GM12878 (cell line): ENCODE measurements at regions not wholly inside any gene's neighbourhood (a gene's known extent, or its start where the extent isn't known, plus 50 kb on each side); places are given as distances from the start of the nearest gene placed in this dataset.

Source experiments
- BHLHE40 ChIP-seq, 2 experiments: fragments of 450-650 bp in 1 of 2; IDR thresholded peaks; 2 replicates each; pipeline ENCODE4 v1.6.1; 2011 to 2017; ENCODE audit warnings: low read depth in 2 of 2, borderline replicate concordance in 1 of 2, improper control_type of control experiment in 1 of 2, low read length in 1 of 2, mild to moderate bottlenecking in 1 of 2
- CTCF ChIP-seq, 3 experiments: IDR thresholded peaks in 2 of 3; conservative IDR thresholded peaks in 1 of 3; 2 replicates each; pipeline ENCODE4 v1.5.1; 2011; ENCODE audit warnings: low read depth in 3 of 3, low read length in 3 of 3, mild to moderate bottlenecking in 3 of 3, control low read depth in 2 of 3, moderate library complexity in 2 of 3, inconsistent platforms in 1 of 3, mixed read lengths in 1 of 3; ENCODE audit not compliant: control insufficient read depth in 2 of 3, insufficient read depth in 1 of 3; ENCODE audit errors: extremely low read depth in 1 of 3
- ELK1 ChIP-seq: IDR thresholded peaks from 2 replicates; pipeline ENCODE4 v1.6.1; 2012; ENCODE audit warnings: low read depth, low read length, improper control_type of control experiment
- HDGF ChIP-seq: fragments of 450-650 bp; IDR thresholded peaks from 2 replicates; pipeline ENCODE4 v1.6.1; 2016; ENCODE audit warnings: antibody characterized with exemption
- MTA2 ChIP-seq: fragments of 450-650 bp; IDR thresholded peaks from 2 replicates; pipeline ENCODE4 v1.6.1; 2016; ENCODE audit warnings: low read depth, mild to moderate bottlenecking, moderate library complexity
- PBX3 ChIP-seq: IDR thresholded peaks from 2 replicates; pipeline ENCODE4 v1.6.1; 2011; ENCODE audit warnings: mild to moderate bottlenecking, low read depth, low read length, moderate library complexity; ENCODE audit not compliant: insufficient replicate concordance
- RAD21 ChIP-seq: IDR thresholded peaks from 2 replicates; pipeline ENCODE4 v1.6.1; 2011; ENCODE audit warnings: mild to moderate bottlenecking, low read depth, low read length, moderate library complexity; ENCODE audit not compliant: insufficient read depth
- SMAD1 ChIP-seq: fragments of 450-650 bp; IDR thresholded peaks from 2 replicates; pipeline ENCODE4 v1.6.1; 2018; ENCODE audit warnings: mild to moderate bottlenecking, low read depth; ENCODE audit not compliant: partially characterized antibody
- SP1 ChIP-seq: IDR thresholded peaks from one replicate; pipeline ENCODE4 v1.6.1; 2011; ENCODE audit warnings: low read depth, low read length
- SREBF2 ChIP-seq: IDR thresholded peaks from 2 replicates; pipeline ENCODE4 v1.6.1; 2012; ENCODE audit warnings: mild to moderate bottlenecking, low read length
- TARDBP ChIP-seq: IDR thresholded peaks from 2 replicates; pipeline ENCODE4 v1.6.1; 2016; ENCODE audit warnings: borderline replicate concordance
- TF ChIP-seq, protein P1 (sequence below): IDR thresholded peaks from 2 replicates; pipeline ENCODE4 v1.6.1; 2012; ENCODE audit warnings: mild to moderate bottlenecking, low read depth, low read length

GRCh38 chr14:50011242-50011641, 105.1 kb downstream of the VCPKMT start:
- no peak for TF ChIP-seq BHLHE40 (IDR thresholded peaks at IDR 0.05; ENCODE audit: borderline replicate concordance in 1 of 2, low read depth in 2 of 2, low read length in 1 of 2)
- no peak for TF ChIP-seq CTCF (IDR thresholded peaks at IDR 0.05 in 2 of 3, conservative IDR thresholded peaks at IDR 0.05 in 1 of 3; ENCODE audit: control insufficient read depth in 2 of 3, extremely low read depth in 1 of 3, insufficient read depth in 1 of 3, low read depth in 3 of 3, low read length in 3 of 3)
- no peak for TF ChIP-seq TARDBP
- no peak for TF ChIP-seq HDGF
- TF ChIP-seq SP1: no peak
- TF ChIP-seq RAD21: no peak
- TF ChIP-seq SREBF2: no peak
- TF ChIP-seq MTA2: no peak
- no peak for TF ChIP-seq ELK1
- TF ChIP-seq PBX3: no peak
- TF ChIP-seq, protein P1, sequence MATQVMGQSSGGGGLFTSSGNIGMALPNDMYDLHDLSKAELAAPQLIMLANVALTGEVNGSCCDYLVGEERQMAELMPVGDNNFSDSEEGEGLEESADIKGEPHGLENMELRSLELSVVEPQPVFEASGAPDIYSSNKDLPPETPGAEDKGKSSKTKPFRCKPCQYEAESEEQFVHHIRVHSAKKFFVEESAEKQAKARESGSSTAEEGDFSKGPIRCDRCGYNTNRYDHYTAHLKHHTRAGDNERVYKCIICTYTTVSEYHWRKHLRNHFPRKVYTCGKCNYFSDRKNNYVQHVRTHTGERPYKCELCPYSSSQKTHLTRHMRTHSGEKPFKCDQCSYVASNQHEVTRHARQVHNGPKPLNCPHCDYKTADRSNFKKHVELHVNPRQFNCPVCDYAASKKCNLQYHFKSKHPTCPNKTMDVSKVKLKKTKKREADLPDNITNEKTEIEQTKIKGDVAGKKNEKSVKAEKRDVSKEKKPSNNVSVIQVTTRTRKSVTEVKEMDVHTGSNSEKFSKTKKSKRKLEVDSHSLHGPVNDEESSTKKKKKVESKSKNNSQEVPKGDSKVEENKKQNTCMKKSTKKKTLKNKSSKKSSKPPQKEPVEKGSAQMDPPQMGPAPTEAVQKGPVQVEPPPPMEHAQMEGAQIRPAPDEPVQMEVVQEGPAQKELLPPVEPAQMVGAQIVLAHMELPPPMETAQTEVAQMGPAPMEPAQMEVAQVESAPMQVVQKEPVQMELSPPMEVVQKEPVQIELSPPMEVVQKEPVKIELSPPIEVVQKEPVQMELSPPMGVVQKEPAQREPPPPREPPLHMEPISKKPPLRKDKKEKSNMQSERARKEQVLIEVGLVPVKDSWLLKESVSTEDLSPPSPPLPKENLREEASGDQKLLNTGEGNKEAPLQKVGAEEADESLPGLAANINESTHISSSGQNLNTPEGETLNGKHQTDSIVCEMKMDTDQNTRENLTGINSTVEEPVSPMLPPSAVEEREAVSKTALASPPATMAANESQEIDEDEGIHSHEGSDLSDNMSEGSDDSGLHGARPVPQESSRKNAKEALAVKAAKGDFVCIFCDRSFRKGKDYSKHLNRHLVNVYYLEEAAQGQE: no peak
- no peak for TF ChIP-seq SMAD1
